Body of pancreas (tissue), 4 donors: ENCODE measurements at regions not wholly inside any gene's neighbourhood (a gene's known extent, or its start where the extent isn't known, plus 50 kb on each side); places are given as distances from the start of the nearest gene placed in this dataset.

Experiments
- CTCF ChIP-seq, 7 experiments: fragments of 450-650 bp in 4 of 7; fragments of 200-600 bp in 3 of 7; sonication (generic) in 3 of 7; IDR thresholded peaks; one replicate each; pipeline ENCODE4 v1.5.1; 2016 to 2019; ENCODE audit warnings: antibody characterized with exemption in 7 of 7
- POLR2A ChIP-seq, 3 donors: fragments of 450-650 bp; IDR thresholded peaks; one replicate each; pipeline ENCODE4 v1.6.1; 2016; ENCODE audit warnings: antibody characterized with exemption in 3 of 3, mild to moderate bottlenecking in 2 of 3

- TF ChIP-seq CTCF (IDR thresholded peaks at IDR 0.05), result no peak
- no peak for TF ChIP-seq POLR2A (IDR thresholded peaks at IDR 0.05)
These were observed 1043.0 kb downstream of the AACS start for GRCh38 chr12:126108247-126108646.
